Neural progenitor cell (in vitro differentiated cells): ENCODE measurements at regions not wholly inside any gene's neighbourhood (a gene's known extent, or its start where the extent isn't known, plus 50 kb on each side); places are given as distances from the start of the nearest gene placed in this dataset.

Experiments
- DNase-seq: peaks from one replicate; pipeline ENCODE4 v3.0.0-alpha.2; 2016; ENCODE audit warnings: low spot score
- H2AFZ ChIP-seq: fragments of 200-600 bp; sonication (generic); replicated peaks from 2 replicates; pipeline ENCODE4 v1.6.1; 2016; ENCODE audit warnings: antibody characterized with exemption
- H3F3A ChIP-seq: fragments of 200-600 bp; sonication (generic); 2 replicates; pipeline ENCODE4 v1.6.1; 2016; ENCODE audit warnings: antibody characterized with exemption, low read depth
- H3K27ac ChIP-seq: fragments of 200-600 bp; sonication (generic); 2 replicates; pipeline ENCODE4 v1.5.1; 2016; ENCODE audit warnings: mild to moderate bottlenecking
- H3K27me3 ChIP-seq: fragments of 200-600 bp; sonication (generic); 2 replicates; pipeline ENCODE4 v1.6.1; 2016; ENCODE audit warnings: mild to moderate bottlenecking, moderate library complexity
- H3K36me3 ChIP-seq: fragments of 200-600 bp; sonication (generic); 2 replicates; pipeline ENCODE4 v1.5.1; 2016
- H3K4me1 ChIP-seq: fragments of 200-600 bp; sonication (generic); 2 replicates; pipeline ENCODE4 v1.6.1; 2016; ENCODE audit warnings: mixed run types
- H3K4me2 ChIP-seq: fragments of 200-600 bp; sonication (generic); 2 replicates; pipeline ENCODE4 v1.6.1; 2016
- H3K4me3 ChIP-seq: fragments of 200-600 bp; sonication (generic); 2 replicates; pipeline ENCODE4 v1.5.1; 2016
- H3K79me2 ChIP-seq: fragments of 200-600 bp; sonication (generic); 2 replicates; pipeline ENCODE4 v1.6.1; 2016; ENCODE audit warnings: low read depth
- H3K9ac ChIP-seq: fragments of 200-600 bp; sonication (generic); 2 replicates; pipeline ENCODE4 v1.6.1; 2016
- H3K9me3 ChIP-seq: fragments of 200-600 bp; sonication (generic); 2 replicates; pipeline ENCODE4 v1.5.1; 2016; ENCODE audit warnings: low read depth
- H4K20me1 ChIP-seq: fragments of 200-600 bp; sonication (generic); 2 replicates; pipeline ENCODE4 v1.6.1; 2016; ENCODE audit warnings: low read depth
- H3K27ac Mint-ChIP-seq: 3 replicates; pipeline ENCODE4 v1.8.0; 2021; ENCODE audit warnings: mixed read lengths
- H3K27me3 Mint-ChIP-seq: 2 replicates; pipeline ENCODE4 v1.8.0; 2022; ENCODE audit warnings: low read depth, mild to moderate bottlenecking, inconsistent platforms, moderate library complexity, mixed read lengths; ENCODE audit not compliant: insufficient read depth
- H3K36me3 Mint-ChIP-seq: 3 replicates; pipeline ENCODE4 v1.8.0; 2021; ENCODE audit warnings: mixed read lengths
- H3K4me1 Mint-ChIP-seq: 3 replicates; pipeline ENCODE4 v1.8.0; 2021; ENCODE audit warnings: mixed read lengths
- H3K4me3 Mint-ChIP-seq: 3 replicates; pipeline ENCODE4 v1.8.0; 2021; ENCODE audit warnings: mild to moderate bottlenecking, moderate library complexity, mixed read lengths
- H3K9me3 Mint-ChIP-seq: 3 replicates; pipeline ENCODE4 v1.8.0; 2020; ENCODE audit warnings: mixed read lengths
- EZH2 ChIP-seq: fragments of 200-600 bp; sonication (generic); IDR thresholded peaks from 2 replicates; pipeline ENCODE4 v1.6.1; 2017; ENCODE audit warnings: antibody characterized with exemption, mild to moderate bottlenecking, moderate library complexity
- EZH2phosphoT487 ChIP-seq: fragments of 200-600 bp; sonication (generic); IDR thresholded peaks from 2 replicates; pipeline ENCODE4 v1.6.1; 2017; ENCODE audit warnings: antibody characterized with exemption
- TF ChIP-seq, protein P1 (sequence below): fragments of 200-600 bp; sonication (generic); IDR thresholded peaks from 2 replicates; pipeline ENCODE4 v1.5.1; 2017; ENCODE audit warnings: antibody characterized with exemption, mild to moderate bottlenecking

DNA sequence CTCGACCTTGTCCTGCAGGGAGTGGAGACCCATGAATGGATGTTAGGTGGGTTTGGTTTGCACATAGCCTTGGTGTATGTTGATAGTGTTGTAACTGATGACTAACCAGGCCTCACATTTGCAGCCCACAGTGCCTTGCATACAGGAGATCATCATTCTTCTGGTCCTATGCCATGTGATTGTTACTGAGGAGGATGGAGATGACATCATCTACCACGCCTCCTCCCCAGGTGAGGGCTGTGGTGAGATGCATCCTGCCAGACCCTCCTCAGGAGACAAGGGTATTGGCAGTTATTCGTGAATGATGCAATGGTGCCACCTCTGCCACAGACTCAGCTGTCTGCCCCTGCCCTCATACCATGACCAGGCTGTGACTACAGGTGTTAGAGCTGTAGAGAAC lies 1294.1 kb downstream of the UQCRFS1 start:
- no peak for TF ChIP-seq EZH2
- TF ChIP-seq, protein P1, sequence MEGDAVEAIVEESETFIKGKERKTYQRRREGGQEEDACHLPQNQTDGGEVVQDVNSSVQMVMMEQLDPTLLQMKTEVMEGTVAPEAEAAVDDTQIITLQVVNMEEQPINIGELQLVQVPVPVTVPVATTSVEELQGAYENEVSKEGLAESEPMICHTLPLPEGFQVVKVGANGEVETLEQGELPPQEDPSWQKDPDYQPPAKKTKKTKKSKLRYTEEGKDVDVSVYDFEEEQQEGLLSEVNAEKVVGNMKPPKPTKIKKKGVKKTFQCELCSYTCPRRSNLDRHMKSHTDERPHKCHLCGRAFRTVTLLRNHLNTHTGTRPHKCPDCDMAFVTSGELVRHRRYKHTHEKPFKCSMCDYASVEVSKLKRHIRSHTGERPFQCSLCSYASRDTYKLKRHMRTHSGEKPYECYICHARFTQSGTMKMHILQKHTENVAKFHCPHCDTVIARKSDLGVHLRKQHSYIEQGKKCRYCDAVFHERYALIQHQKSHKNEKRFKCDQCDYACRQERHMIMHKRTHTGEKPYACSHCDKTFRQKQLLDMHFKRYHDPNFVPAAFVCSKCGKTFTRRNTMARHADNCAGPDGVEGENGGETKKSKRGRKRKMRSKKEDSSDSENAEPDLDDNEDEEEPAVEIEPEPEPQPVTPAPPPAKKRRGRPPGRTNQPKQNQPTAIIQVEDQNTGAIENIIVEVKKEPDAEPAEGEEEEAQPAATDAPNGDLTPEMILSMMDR, result no peak
- TF ChIP-seq EZH2phosphoT487, result no peak
- H3K36me3 Mint-ChIP-seq, result no peaks in the 10 kb centered on the region
- Histone ChIP-seq H3K4me1 (no peaks in the 10 kb centered on the region), H3K9me3 (peaks cover 25% of the 10 kb centered on the region), H3K9ac (no peak overlapping the region), H4K20me1 (no peaks in the 10 kb centered on the region), H3F3A (no peaks in the 10 kb centered on the region), H3K4me3 (no peak overlapping the region), H2AFZ (no peak overlapping the region), H3K36me3 (no peaks in the 10 kb centered on the region), H3K27me3 (no peaks in the 10 kb centered on the region), H3K79me2 (no peaks in the 10 kb centered on the region), H3K27ac (no peak overlapping the region), H3K4me2 (no peak overlapping the region)
- H3K27me3 Mint-ChIP-seq, result peaks cover 4% of the 10 kb centered on the region
- DNase-seq, result no peak
- H3K9me3 Mint-ChIP-seq, result peaks cover 3% of the 10 kb centered on the region
- no peak overlapping the region for H3K4me3 Mint-ChIP-seq
- no peak overlapping the region for H3K27ac Mint-ChIP-seq
- H3K4me1 Mint-ChIP-seq, result no peaks in the 10 kb centered on the region

- Mint-ChIP-seq H3K27ac (no peak overlapping the region), H3K9me3 (peaks cover 3% of the 10 kb centered on the region), H3K27me3 (peaks cover 2% of the 10 kb centered on the region), H3K36me3 (no peaks in the 10 kb centered on the region), H3K4me3 (no peak overlapping the region), H3K4me1 (no peaks in the 10 kb centered on the region)
- Histone ChIP-seq H4K20me1 (no peaks in the 10 kb centered on the region), H3K27ac (no peak overlapping the region), H2AFZ (no peak overlapping the region), H3K9ac (no peak overlapping the region), H3K27me3 (no peaks in the 10 kb centered on the region), H3K79me2 (no peaks in the 10 kb centered on the region), H3K4me2 (no peak overlapping the region), H3K4me3 (no peak overlapping the region), H3K36me3 (no peaks in the 10 kb centered on the region), H3F3A (no peaks in the 10 kb centered on the region), H3K4me1 (no peaks in the 10 kb centered on the region), H3K9me3 (peaks cover 15% of the 10 kb centered on the region)
- TF ChIP-seq, protein P1, result no peak
- TF ChIP-seq EZH2 (no peak), EZH2phosphoT487 (no peak)
- DNase-seq, result no peak
Observed at GRCh38 chr19:27911122-27911898, 1301.6 kb downstream of the UQCRFS1 start.

- Mint-ChIP-seq H3K9me3 (peaks cover 5% of the 10 kb centered on the region), H3K27me3 (peaks cover 2% of the 10 kb centered on the region)
Observed at GRCh38 chr19:27909861-27910260, 1303.1 kb downstream of the UQCRFS1 start.

GRCh38 chr19:27909185-27909840 lies 1303.6 kb downstream of the UQCRFS1 start:
- Mint-ChIP-seq H3K27ac (no peak overlapping the region), H3K4me3 (no peak overlapping the region), H3K27me3 (peaks cover 2% of the 10 kb centered on the region), H3K4me1 (no peaks in the 10 kb centered on the region), H3K36me3 (no peaks in the 10 kb centered on the region), H3K9me3 (peaks cover 10% of the 10 kb centered on the region)
- TF ChIP-seq, protein P1, result no peak
- no peak for TF ChIP-seq EZH2
- no peak for TF ChIP-seq EZH2phosphoT487
- no peak overlapping the region for H3K4me2 ChIP-seq
- H3K27ac ChIP-seq, result no peak overlapping the region
- H3K27me3 ChIP-seq, result no peaks in the 10 kb centered on the region
- H3K79me2 ChIP-seq, result no peaks in the 10 kb centered on the region
- no peaks in the 10 kb centered on the region for H3K36me3 ChIP-seq
- H3K9me3 ChIP-seq, result peaks cover 15% of the 10 kb centered on the region
- no peaks in the 10 kb centered on the region for H3F3A ChIP-seq
- H2AFZ ChIP-seq, result no peak overlapping the region
- H3K4me1 ChIP-seq, result no peaks in the 10 kb centered on the region
- DNase-seq, result no peak
- no peaks in the 10 kb centered on the region for H4K20me1 ChIP-seq
- H3K9ac ChIP-seq, result no peak overlapping the region
- H3K4me3 ChIP-seq, result no peak overlapping the region

More at GRCh38 chr19:27909861-27910260, 1303.1 kb downstream of the UQCRFS1 start:
- H3K36me3 ChIP-seq, result no peaks in the 10 kb centered on the region
- no peaks in the 10 kb centered on the region for H3K4me1 ChIP-seq
- H3F3A ChIP-seq, result no peaks in the 10 kb centered on the region
- H2AFZ ChIP-seq, result no peak overlapping the region
- H3K4me3 ChIP-seq, result no peak overlapping the region
- DNase-seq, result no peak
- no peaks in the 10 kb centered on the region for H4K20me1 ChIP-seq
- H3K79me2 ChIP-seq, result no peaks in the 10 kb centered on the region
- H3K4me2 ChIP-seq, result no peak overlapping the region
- no peak overlapping the region for H3K27ac ChIP-seq
- Mint-ChIP-seq H3K36me3 (no peaks in the 10 kb centered on the region), H3K4me1 (no peaks in the 10 kb centered on the region), H3K4me3 (no peak overlapping the region), H3K27ac (no peak overlapping the region)
- TF ChIP-seq EZH2, result no peak
- no peak overlapping the region for H3K9ac ChIP-seq
- H3K9me3 ChIP-seq, result peaks cover 15% of the 10 kb centered on the region
- no peaks in the 10 kb centered on the region for H3K27me3 ChIP-seq
